GM18511 (cell line): ENCODE measurements at regions not wholly inside any gene's neighbourhood (a gene's known extent, or its start where the extent isn't known, plus 50 kb on each side); places are given as distances from the start of the nearest gene placed in this dataset.
"Not testable (repeated sequence)": the region's sequence is repeated elsewhere in the genome, so short reads cannot be mapped to it uniquely, and the experiment has no call there.

Experiments
- ATAC-seq: cut with Tn5 transposase; IDR thresholded peaks from one replicate; pipeline ENCODE4 v1.9.1; 2021; ENCODE audit warnings: mild to moderate bottlenecking, moderate library complexity; ENCODE audit not compliant: unreplicated experiment

GRCh38 chr12:61923152-61923551, 337.1 kb upstream of the USP15 start:
- no peak for ATAC-seq

GRCh38 chr12:61934564-61934963, 325.6 kb upstream of the USP15 start:
- ATAC-seq: no peak

- no peak for ATAC-seq
Observed at GRCh38 chr12:61939977-61940376, 320.2 kb upstream of the USP15 start.

GRCh38 chr12:61956545-61956944, 303.7 kb upstream of the USP15 start:
- no peak for ATAC-seq

GRCh38 chr12:61974461-61974860, 285.7 kb upstream of the USP15 start:
- no peak for ATAC-seq

- no peak for ATAC-seq
Observed at GRCh38 chr12:61985830-61986229, 274.4 kb upstream of the USP15 start.

- no peak for ATAC-seq
Observed at GRCh38 chr12:61987173-61987572, 273.0 kb upstream of the USP15 start.

- no peak for ATAC-seq
Observed at GRCh38 chr12:61991661-61992060, 268.5 kb upstream of the USP15 start.

GRCh38 chr12:61993734-61994345, 266.4 kb upstream of the USP15 start:
- ATAC-seq: peak; percentile 65

GRCh38 chr12:61996717-61997116, 263.5 kb upstream of the USP15 start:
- ATAC-seq: no peak

GRCh38 chr12:61998791-61999190, 261.4 kb upstream of the USP15 start:
- no peak for ATAC-seq

- ATAC-seq: no peak
Observed at GRCh38 chr12:61999311-61999710, 260.9 kb upstream of the USP15 start.

- no peak for ATAC-seq
Observed at GRCh38 chr12:62001424-62001823, 258.8 kb upstream of the USP15 start.

GRCh38 chr12:62003226-62003625, 257.0 kb upstream of the USP15 start:
- ATAC-seq: no peak

- no peak for ATAC-seq
Observed at GRCh38 chr12:62003701-62004100, 256.5 kb upstream of the USP15 start.

- no peak for ATAC-seq
Observed at GRCh38 chr12:62005615-62006014, 254.6 kb upstream of the USP15 start.

- peak; percentile 82 for ATAC-seq
Observed at GRCh38 chr12:62006076-62006732, 254.0 kb upstream of the USP15 start.

GRCh38 chr12:62008703-62009102, 251.5 kb upstream of the USP15 start:
- ATAC-seq: no peak

- no peak for ATAC-seq
Observed at GRCh38 chr12:62009445-62009844, 250.8 kb upstream of the USP15 start.

- ATAC-seq: not testable (repeated sequence)
Observed at GRCh38 chr12:62010331-62010906, 249.8 kb upstream of the USP15 start.

- not testable (repeated sequence) for ATAC-seq
Observed at GRCh38 chr12:62010973-62011372, 249.2 kb upstream of the USP15 start.

- ATAC-seq: no peak
Observed at GRCh38 chr12:62014330-62014729, 245.9 kb upstream of the USP15 start.
